Left hindlimb (tissue), 1 donor: ENCODE measurements at regions not wholly inside any gene's neighbourhood (a gene's known extent, or its start where the extent isn't known, plus 50 kb on each side); places are given as distances from the start of the nearest gene placed in this dataset.

Source experiments
- DNase-seq: peaks from one replicate; pipeline ENCODE4 v3.0.0-alpha.2; 2018

- DNase-seq: no peak
Observed at GRCh38 chr4:130393642-130394041, 1297.7 kb downstream of the C4orf33 start.

- DNase-seq: no peak
Observed at GRCh38 chr4:130395871-130396270, 1299.9 kb downstream of the C4orf33 start.

- no peak for DNase-seq
Observed at GRCh38 chr4:130403221-130403620, 1307.3 kb downstream of the C4orf33 start.

GRCh38 chr4:130416228-130416627, 1320.3 kb downstream of the C4orf33 start:
- no peak for DNase-seq

GRCh38 chr4:130419211-130419975, 1323.4 kb downstream of the C4orf33 start:
- DNase-seq: no peak

- DNase-seq: no peak
Observed at GRCh38 chr4:130422261-130422660, 1326.3 kb downstream of the C4orf33 start.

- no peak for DNase-seq
Observed at GRCh38 chr4:130424211-130424610, 1328.3 kb downstream of the C4orf33 start.

- DNase-seq: no peak
Observed at GRCh38 chr4:130432289-130432688, 1336.3 kb downstream of the C4orf33 start.

GRCh38 chr4:130449741-130450140, 1353.8 kb downstream of the C4orf33 start:
- no peak for DNase-seq

GRCh38 chr4:130468340-130468739, 1372.4 kb downstream of the C4orf33 start:
- no peak for DNase-seq

GRCh38 chr4:130478406-130478805, 1382.5 kb downstream of the C4orf33 start:
- no peak for DNase-seq

GRCh38 chr4:130479020-130479419, 1383.1 kb downstream of the C4orf33 start:
- DNase-seq: no peak

- DNase-seq: no peak
Observed at GRCh38 chr4:130479674-130480073, 1383.7 kb downstream of the C4orf33 start.

GRCh38 chr4:130484826-130485225, 1388.9 kb downstream of the C4orf33 start:
- no peak for DNase-seq

GRCh38 chr4:130485371-130485770, 1389.4 kb downstream of the C4orf33 start:
- no peak for DNase-seq

- no peak for DNase-seq
Observed at GRCh38 chr4:130486186-130486585, 1390.2 kb downstream of the C4orf33 start.

GRCh38 chr4:130486841-130487240, 1390.9 kb downstream of the C4orf33 start:
- DNase-seq: no peak

- no peak for DNase-seq
Observed at GRCh38 chr4:130510661-130511060, 1414.7 kb downstream of the C4orf33 start.

GRCh38 chr4:130511776-130512175, 1415.8 kb downstream of the C4orf33 start:
- no peak for DNase-seq

- no peak for DNase-seq
Observed at GRCh38 chr4:130524057-130524456, 1428.1 kb downstream of the C4orf33 start.

- no peak for DNase-seq
Observed at GRCh38 chr4:130530505-130530904, 1434.6 kb downstream of the C4orf33 start.

GRCh38 chr4:130534651-130535050, 1438.7 kb downstream of the C4orf33 start:
- no peak for DNase-seq

GRCh38 chr4:130542953-130543352, 1447.0 kb downstream of the C4orf33 start:
- no peak for DNase-seq

GRCh38 chr4:130545171-130545570, 1449.2 kb downstream of the C4orf33 start:
- DNase-seq: no peak

- no peak for DNase-seq
Observed at GRCh38 chr4:130545596-130545995, 1449.6 kb downstream of the C4orf33 start.
